ENCODE measurements at regions not wholly inside any gene's neighbourhood (a gene's known extent, or its start where the extent isn't known, plus 50 kb on each side); places are given as distances from the start of the nearest gene placed in this dataset.

DNA sequence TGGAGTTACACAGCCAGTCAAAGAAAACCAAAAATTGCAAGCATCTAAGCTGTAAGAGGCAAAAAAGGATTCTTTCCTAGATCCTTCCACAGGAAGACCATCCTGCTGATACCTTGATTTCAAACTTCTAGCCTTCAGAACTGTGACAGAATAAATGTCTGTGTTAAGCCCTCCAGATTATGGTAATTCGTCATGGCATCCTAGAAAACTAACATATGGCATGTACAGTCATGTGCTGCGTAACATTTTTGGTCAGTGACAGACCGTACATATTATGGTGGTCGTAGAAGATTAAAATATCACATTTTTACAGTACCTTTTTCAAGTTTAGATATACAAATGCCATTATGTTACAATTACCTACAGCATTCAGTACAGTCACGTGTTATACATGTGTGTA lies 660.9 kb upstream of the LMO3 start:
- H3K27ac Mint-ChIP-seq: no peak overlapping the region
- no peaks in the 10 kb centered on the region for H3K4me1 Mint-ChIP-seq
- no peak overlapping the region for H3K4me3 Mint-ChIP-seq
- DNase-seq (ENCODE audit: low spot score in 2 of 2, unreplicated experiment in 2 of 2): no peak
- H3K9me3 Mint-ChIP-seq: no peaks in the 10 kb centered on the region
- H3K27me3 Mint-ChIP-seq (ENCODE audit: low read depth): no peaks in the 10 kb centered on the region
- TF ChIP-seq, protein P1, sequence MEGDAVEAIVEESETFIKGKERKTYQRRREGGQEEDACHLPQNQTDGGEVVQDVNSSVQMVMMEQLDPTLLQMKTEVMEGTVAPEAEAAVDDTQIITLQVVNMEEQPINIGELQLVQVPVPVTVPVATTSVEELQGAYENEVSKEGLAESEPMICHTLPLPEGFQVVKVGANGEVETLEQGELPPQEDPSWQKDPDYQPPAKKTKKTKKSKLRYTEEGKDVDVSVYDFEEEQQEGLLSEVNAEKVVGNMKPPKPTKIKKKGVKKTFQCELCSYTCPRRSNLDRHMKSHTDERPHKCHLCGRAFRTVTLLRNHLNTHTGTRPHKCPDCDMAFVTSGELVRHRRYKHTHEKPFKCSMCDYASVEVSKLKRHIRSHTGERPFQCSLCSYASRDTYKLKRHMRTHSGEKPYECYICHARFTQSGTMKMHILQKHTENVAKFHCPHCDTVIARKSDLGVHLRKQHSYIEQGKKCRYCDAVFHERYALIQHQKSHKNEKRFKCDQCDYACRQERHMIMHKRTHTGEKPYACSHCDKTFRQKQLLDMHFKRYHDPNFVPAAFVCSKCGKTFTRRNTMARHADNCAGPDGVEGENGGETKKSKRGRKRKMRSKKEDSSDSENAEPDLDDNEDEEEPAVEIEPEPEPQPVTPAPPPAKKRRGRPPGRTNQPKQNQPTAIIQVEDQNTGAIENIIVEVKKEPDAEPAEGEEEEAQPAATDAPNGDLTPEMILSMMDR (IDR thresholded peaks at IDR 0.05; ENCODE audit: unreplicated experiment): no peak
- no peaks in the 10 kb centered on the region for H3K36me3 Mint-ChIP-seq

DNA sequence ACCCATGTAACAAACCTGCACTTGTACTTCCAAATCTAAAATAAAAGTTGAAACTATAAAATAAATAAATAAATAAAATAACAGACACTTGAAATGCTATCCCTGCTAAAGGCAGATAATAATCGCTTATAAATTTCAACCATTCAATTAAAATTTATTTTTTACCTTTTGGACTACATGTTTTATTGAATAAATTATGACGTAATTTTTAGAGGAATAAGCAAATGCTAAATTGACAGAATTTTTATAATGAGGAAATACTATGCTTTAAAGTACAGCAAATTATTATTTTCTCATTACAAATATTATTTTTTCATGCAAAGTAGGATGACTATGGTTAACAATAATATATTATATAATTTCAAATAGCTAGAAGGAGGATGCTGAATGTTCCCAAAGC lies 658.6 kb upstream of the LMO3 start:
- no peaks in the 10 kb centered on the region for H3K36me3 Mint-ChIP-seq
- TF ChIP-seq, protein P1 (IDR thresholded peaks at IDR 0.05; ENCODE audit: unreplicated experiment): no peak
- no peak for DNase-seq (ENCODE audit: low spot score in 2 of 2, unreplicated experiment in 2 of 2)
- H3K4me1 Mint-ChIP-seq: no peaks in the 10 kb centered on the region
- H3K4me3 Mint-ChIP-seq: no peak overlapping the region
- H3K9me3 Mint-ChIP-seq: no peaks in the 10 kb centered on the region
- H3K27me3 Mint-ChIP-seq (ENCODE audit: low read depth): no peaks in the 10 kb centered on the region
- H3K27ac Mint-ChIP-seq: no peak overlapping the region

DNA sequence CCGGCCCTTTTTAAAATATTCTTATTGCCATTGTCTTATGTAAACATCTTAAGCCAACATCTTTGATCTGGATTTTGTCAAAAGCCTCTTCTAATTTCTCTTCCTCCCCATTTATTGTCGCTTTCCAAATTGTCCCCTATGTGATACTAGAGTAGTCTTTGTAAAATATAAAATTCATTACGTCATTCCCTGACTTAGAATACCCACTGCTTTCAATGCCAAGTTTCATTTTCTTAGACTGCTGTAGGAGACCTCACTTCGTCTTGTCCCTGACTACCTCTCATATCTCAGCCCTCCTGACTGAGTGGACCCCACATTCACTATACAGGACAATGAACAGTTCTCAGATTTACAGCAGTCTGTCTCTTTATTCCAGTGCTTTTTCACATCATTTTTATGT lies 633.9 kb upstream of the LMO3 start:
- Mint-ChIP-seq H3K4me3 (no peak overlapping the region), H3K27ac (no peak overlapping the region), H3K4me1 (no peaks in the 10 kb centered on the region), H3K9me3 (peaks cover 19% of the 10 kb centered on the region), H3K27me3 (ENCODE audit: low read depth) (no peaks in the 10 kb centered on the region), H3K36me3 (no peaks in the 10 kb centered on the region)
- DNase-seq (ENCODE audit: low spot score in 2 of 2, unreplicated experiment in 2 of 2): no peak
- TF ChIP-seq, protein P1 (IDR thresholded peaks at IDR 0.05; ENCODE audit: unreplicated experiment): no peak

DNA sequence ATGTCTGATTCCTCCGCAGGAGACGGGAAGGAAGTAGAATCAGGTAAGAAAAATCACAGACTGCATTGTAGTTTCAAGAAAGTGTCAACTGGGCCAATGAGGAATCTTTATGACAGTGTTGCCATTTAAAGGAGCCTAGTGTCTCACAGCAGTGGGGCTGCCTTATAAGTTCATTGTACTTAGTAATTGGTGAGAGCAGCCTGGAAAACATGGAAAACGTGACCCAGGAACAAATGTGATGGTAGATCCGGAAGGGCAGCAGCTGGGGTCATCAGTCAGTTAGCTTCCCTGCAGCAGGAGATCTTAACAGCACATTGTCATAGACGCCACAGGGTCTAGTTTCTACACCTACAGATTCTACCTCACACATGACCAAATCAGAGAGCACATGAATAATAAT lies 630.0 kb upstream of the LMO3 start:
- TF ChIP-seq, protein P1 (IDR thresholded peaks at IDR 0.05; ENCODE audit: unreplicated experiment): no peak
- Mint-ChIP-seq H3K9me3 (no peaks in the 10 kb centered on the region), H3K36me3 (no peaks in the 10 kb centered on the region), H3K27me3 (ENCODE audit: low read depth) (peaks cover 1% of the 10 kb centered on the region), H3K27ac (no peak overlapping the region), H3K4me1 (no peaks in the 10 kb centered on the region), H3K4me3 (no peak overlapping the region)
- DNase-seq (ENCODE audit: low spot score in 2 of 2, unreplicated experiment in 2 of 2): no peak

DNA sequence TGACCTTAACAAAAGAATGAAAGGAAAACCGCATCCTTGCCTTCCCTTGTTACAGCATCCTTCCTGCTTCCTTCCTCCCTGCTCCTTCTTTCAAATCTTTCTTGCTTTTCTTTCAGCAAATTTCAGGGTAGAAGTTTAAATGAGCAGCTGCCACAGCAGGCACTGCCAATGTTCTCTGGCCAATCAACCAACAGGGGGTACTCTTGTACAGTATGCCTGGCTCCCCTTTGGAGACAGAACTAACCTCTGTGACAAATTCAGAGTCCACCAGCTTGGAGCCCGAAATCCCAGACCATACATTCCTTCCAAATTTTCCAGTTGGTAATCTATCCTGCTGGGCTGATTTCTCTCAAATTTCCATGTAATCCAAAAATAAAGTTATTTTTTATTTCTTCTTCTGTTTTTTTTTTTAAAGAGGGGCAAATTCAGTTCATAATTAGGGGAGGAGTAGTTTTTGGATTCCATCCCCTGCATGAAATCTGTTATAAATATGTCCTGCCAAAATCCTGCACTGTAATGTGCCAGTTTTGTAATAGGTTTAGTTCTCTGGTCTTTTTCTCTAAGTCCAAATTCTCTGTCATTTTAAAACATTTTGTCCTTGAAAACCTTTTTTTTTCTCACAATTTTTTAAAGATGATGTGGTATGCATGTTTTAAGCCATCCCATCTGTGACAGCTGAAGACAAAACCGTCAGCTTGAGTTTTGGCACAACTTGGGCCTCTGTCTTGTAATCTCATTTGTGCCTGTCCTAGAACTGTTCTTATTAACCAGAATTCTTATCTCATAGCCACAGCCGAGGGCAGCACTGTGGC lies 610.0 kb upstream of the LMO3 start:
- H3K9me3 Mint-ChIP-seq: no peaks in the 10 kb centered on the region
- no peak overlapping the region for H3K4me3 Mint-ChIP-seq
- H3K4me1 Mint-ChIP-seq: no peaks in the 10 kb centered on the region
- H3K27ac Mint-ChIP-seq: no peak overlapping the region
- TF ChIP-seq, protein P1 (IDR thresholded peaks at IDR 0.05; ENCODE audit: unreplicated experiment): no peak
- H3K36me3 Mint-ChIP-seq: no peaks in the 10 kb centered on the region
- DNase-seq (ENCODE audit: low spot score in 2 of 2, unreplicated experiment in 2 of 2): no peak
- H3K27me3 Mint-ChIP-seq (ENCODE audit: low read depth): peaks cover 2% of the 10 kb centered on the region

Measured in mesothelial cell of epicardium (in vitro differentiated cells).